Fibroblast of pulmonary artery (primary cell): ENCODE measurements at regions not wholly inside any gene's neighbourhood (a gene's known extent, or its start where the extent isn't known, plus 50 kb on each side); places are given as distances from the start of the nearest gene placed in this dataset.

Experiments
- DNase-seq: peaks from one replicate; pipeline ENCODE4 v3.0.0-alpha.2; 2010; ENCODE audit warnings: low read depth
- H3K4me3 ChIP-seq: replicated peaks from 2 replicates; pipeline ENCODE4 v1.5.1; 2011; ENCODE audit warnings: low read depth, mild to moderate bottlenecking, control low read depth, low read length, moderate library complexity
- CTCF ChIP-seq: IDR thresholded peaks from 2 replicates; pipeline ENCODE4 v1.5.1; 2011; ENCODE audit warnings: mild to moderate bottlenecking, control low read depth, low read length, inconsistent platforms; ENCODE audit errors: missing control alignments

GRCh38 chr4:18556402-18556801 is 534.8 kb upstream of the LCORL start:
- no peak for DNase-seq
- TF ChIP-seq CTCF = no peak
- H3K4me3 ChIP-seq = no peak overlapping the region

GRCh38 chr4:18540349-18540748 is 518.8 kb upstream of the LCORL start:
- DNase-seq = no peak
- no peak overlapping the region for H3K4me3 ChIP-seq
- no peak for TF ChIP-seq CTCF

GRCh38 chr4:18538121-18538520 is 516.6 kb upstream of the LCORL start:
- H3K4me3 ChIP-seq = no peak overlapping the region
- DNase-seq = no peak
- no peak for TF ChIP-seq CTCF

GRCh38 chr4:18536428-18536827 is 514.9 kb upstream of the LCORL start:
- DNase-seq = no peak
- H3K4me3 ChIP-seq = no peak overlapping the region
- no peak for TF ChIP-seq CTCF

- no peak for TF ChIP-seq CTCF
- no peak overlapping the region for H3K4me3 ChIP-seq
- DNase-seq = no peak
Observed at GRCh38 chr4:18535948-18536347, 514.4 kb upstream of the LCORL start.

- no peak for TF ChIP-seq CTCF
- DNase-seq = no peak
- H3K4me3 ChIP-seq = no peak overlapping the region
Observed at GRCh38 chr4:18533262-18533775, 511.8 kb upstream of the LCORL start.

- H3K4me3 ChIP-seq = no peak overlapping the region
- no peak for DNase-seq
- TF ChIP-seq CTCF = no peak
Observed at GRCh38 chr4:18531731-18532130, 510.2 kb upstream of the LCORL start.
